MM.1S (cell line): ENCODE measurements at regions not wholly inside any gene's neighbourhood (a gene's known extent, or its start where the extent isn't known, plus 50 kb on each side); places are given as distances from the start of the nearest gene placed in this dataset.

ENCODE experiments used
- DNase-seq: peaks from one replicate; pipeline ENCODE4 v3.0.0-alpha.2; 2015
- H2AFZ ChIP-seq: fragments of 300-600 bp; sonication (generic); 2 replicates; pipeline ENCODE4 v1.6.0; 2016; ENCODE audit warnings: antibody characterized with exemption, low read length
- H3F3A ChIP-seq: fragments of 300-600 bp; sonication (generic); 2 replicates; pipeline ENCODE4 v1.6.1; 2016; ENCODE audit warnings: mild to moderate bottlenecking, antibody characterized with exemption, low read length, moderate library complexity, mixed read lengths; ENCODE audit not compliant: insufficient read depth
- H3K27ac ChIP-seq: fragments of 300-600 bp; sonication (generic); 2 replicates; pipeline ENCODE4 v1.5.1; 2016; ENCODE audit warnings: mild to moderate bottlenecking, low read length
- H3K27me3 ChIP-seq: fragments of 300-600 bp; sonication (generic); replicated peaks from 2 replicates; pipeline ENCODE4 v1.6.0; 2016; ENCODE audit warnings: low read length; ENCODE audit not compliant: insufficient read depth
- H3K36me3 ChIP-seq: fragments of 300-600 bp; sonication (generic); replicated peaks from 2 replicates; pipeline ENCODE4 v1.6.1; 2016; ENCODE audit warnings: mild to moderate bottlenecking, low read length, mixed read lengths; ENCODE audit not compliant: insufficient read depth
- H3K4me1 ChIP-seq: fragments of 300-600 bp; sonication (generic); 2 replicates; pipeline ENCODE4 v1.6.1; 2016; ENCODE audit warnings: low read length, mixed read lengths
- H3K4me2 ChIP-seq: fragments of 300-600 bp; sonication (generic); 2 replicates; pipeline ENCODE4 v1.6.0; 2016; ENCODE audit warnings: low read depth, low read length
- H3K4me3 ChIP-seq: fragments of 300-600 bp; sonication (generic); 2 replicates; pipeline ENCODE4 v1.5.1; 2016; ENCODE audit warnings: low read length, mixed read lengths
- H3K79me2 ChIP-seq: fragments of 300-600 bp; sonication (generic); 2 replicates; pipeline ENCODE4 v1.6.1; 2016; ENCODE audit warnings: mixed run types, low read length, mixed read lengths
- H3K9ac ChIP-seq: fragments of 300-600 bp; sonication (generic); 2 replicates; pipeline ENCODE4 v1.6.1; 2016; ENCODE audit warnings: low read length, mixed read lengths
- H3K9me2 ChIP-seq: fragments of 300-600 bp; sonication (generic); replicated peaks from 2 replicates; pipeline ENCODE4 v1.6.1; 2016; ENCODE audit warnings: mild to moderate bottlenecking, low read length, mixed read lengths; ENCODE audit not compliant: insufficient read depth
- H3K9me3 ChIP-seq: fragments of 300-600 bp; sonication (generic); replicated peaks from 2 replicates; pipeline ENCODE4 v1.6.1; 2016; ENCODE audit warnings: mild to moderate bottlenecking, low read length, mixed read lengths; ENCODE audit not compliant: insufficient read depth
- H4K20me1 ChIP-seq: fragments of 300-600 bp; sonication (generic); 2 replicates; pipeline ENCODE4 v1.6.1; 2016; ENCODE audit warnings: mild to moderate bottlenecking, low read length, moderate library complexity, mixed read lengths; ENCODE audit not compliant: insufficient read depth
- EZH2 ChIP-seq: fragments of 300-600 bp; sonication (generic); optimal IDR thresholded peaks from 2 replicates; pipeline ENCODE3; 2017; ENCODE audit warnings: low read depth, mild to moderate bottlenecking, antibody characterized with exemption, low read length, mixed read lengths
- EZH2phosphoT487 ChIP-seq: fragments of 300-600 bp; sonication (generic); IDR thresholded peaks from 2 replicates; pipeline ENCODE4 v1.6.1; 2018; ENCODE audit warnings: antibody characterized with exemption, low read length
- TF ChIP-seq, protein P1 (sequence below): fragments of 300-600 bp; sonication (generic); IDR thresholded peaks from 2 replicates; pipeline ENCODE4 v1.5.1; 2016; ENCODE audit warnings: antibody characterized with exemption, low read length, mixed read lengths

DNA sequence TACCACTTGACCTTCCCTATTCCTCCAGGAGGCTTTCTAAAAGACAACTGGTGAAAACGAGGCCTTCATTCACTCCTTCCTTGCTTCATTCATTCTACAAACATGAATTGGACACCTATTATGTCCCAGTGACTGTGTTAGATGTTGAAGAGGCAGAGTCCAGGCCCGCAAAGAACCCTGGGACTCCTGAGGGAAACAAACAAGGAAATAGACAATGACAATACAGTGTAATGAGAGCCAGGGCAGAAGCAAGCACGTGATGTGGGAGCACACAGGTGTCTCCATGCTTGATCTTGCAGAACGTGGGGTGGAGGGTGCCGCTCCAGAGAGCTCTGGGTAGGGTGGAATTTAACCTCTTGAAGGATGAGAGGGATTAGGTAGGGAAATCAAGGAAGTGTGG is 137.6 kb upstream of the KLF3 start:
- TF ChIP-seq EZH2phosphoT487 (no peak), EZH2 (no peak)
- TF ChIP-seq, protein P1, sequence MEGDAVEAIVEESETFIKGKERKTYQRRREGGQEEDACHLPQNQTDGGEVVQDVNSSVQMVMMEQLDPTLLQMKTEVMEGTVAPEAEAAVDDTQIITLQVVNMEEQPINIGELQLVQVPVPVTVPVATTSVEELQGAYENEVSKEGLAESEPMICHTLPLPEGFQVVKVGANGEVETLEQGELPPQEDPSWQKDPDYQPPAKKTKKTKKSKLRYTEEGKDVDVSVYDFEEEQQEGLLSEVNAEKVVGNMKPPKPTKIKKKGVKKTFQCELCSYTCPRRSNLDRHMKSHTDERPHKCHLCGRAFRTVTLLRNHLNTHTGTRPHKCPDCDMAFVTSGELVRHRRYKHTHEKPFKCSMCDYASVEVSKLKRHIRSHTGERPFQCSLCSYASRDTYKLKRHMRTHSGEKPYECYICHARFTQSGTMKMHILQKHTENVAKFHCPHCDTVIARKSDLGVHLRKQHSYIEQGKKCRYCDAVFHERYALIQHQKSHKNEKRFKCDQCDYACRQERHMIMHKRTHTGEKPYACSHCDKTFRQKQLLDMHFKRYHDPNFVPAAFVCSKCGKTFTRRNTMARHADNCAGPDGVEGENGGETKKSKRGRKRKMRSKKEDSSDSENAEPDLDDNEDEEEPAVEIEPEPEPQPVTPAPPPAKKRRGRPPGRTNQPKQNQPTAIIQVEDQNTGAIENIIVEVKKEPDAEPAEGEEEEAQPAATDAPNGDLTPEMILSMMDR = no peak
- no peak overlapping the region for H3K27ac ChIP-seq
- no peaks in the 10 kb centered on the region for H3K36me3 ChIP-seq
- H3K4me3 ChIP-seq = no peak overlapping the region
- H3K9me2 ChIP-seq = no peaks in the 10 kb centered on the region
- H3F3A ChIP-seq = peaks cover 9% of the 10 kb centered on the region; the same call in 1 of the 2 replicates
- DNase-seq = no peak
- H4K20me1 ChIP-seq = no peaks in the 10 kb centered on the region
- H2AFZ ChIP-seq = no peak overlapping the region
- H3K9ac ChIP-seq = no peak overlapping the region
- no peaks in the 10 kb centered on the region for H3K79me2 ChIP-seq
- no peak overlapping the region for H3K4me2 ChIP-seq
- H3K4me1 ChIP-seq = peaks cover 12% of the 10 kb centered on the region; the same call in 1 of the 2 replicates
- no peaks in the 10 kb centered on the region for H3K9me3 ChIP-seq
- peaks cover 29% of the 10 kb centered on the region; the same call in 1 of the 2 replicates for H3K27me3 ChIP-seq

- H3K27me3 ChIP-seq = peaks cover 18% of the 10 kb centered on the region; the same call in 1 of the 2 replicates
- H3F3A ChIP-seq = no peaks in the 10 kb centered on the region
- 0 out of 2 replicates have a peak, but pooled peaks cover 7% of the 10 kb centered on the region for H3K4me1 ChIP-seq
- no peak overlapping the region for H3K9ac ChIP-seq
- no peak overlapping the region for H3K4me2 ChIP-seq
- H3K27ac ChIP-seq = no peak overlapping the region
- no peak overlapping the region for H3K4me3 ChIP-seq
- H3K9me3 ChIP-seq = no peaks in the 10 kb centered on the region
- no peak for TF ChIP-seq EZH2
- TF ChIP-seq EZH2phosphoT487 = no peak
- TF ChIP-seq, protein P1 = no peak
- H3K9me2 ChIP-seq = no peaks in the 10 kb centered on the region
- no peak for DNase-seq
- H3K79me2 ChIP-seq = no peaks in the 10 kb centered on the region
- no peak overlapping the region for H2AFZ ChIP-seq
- H4K20me1 ChIP-seq = no peaks in the 10 kb centered on the region
- no peaks in the 10 kb centered on the region for H3K36me3 ChIP-seq
These were observed 134.5 kb upstream of the KLF3 start for GRCh38 chr4:38529189-38530115.

- H4K20me1 ChIP-seq = no peaks in the 10 kb centered on the region
- DNase-seq = no peak
- H3F3A ChIP-seq = no peaks in the 10 kb centered on the region
- no peaks in the 10 kb centered on the region for H3K9me3 ChIP-seq
- H3K9me2 ChIP-seq = no peaks in the 10 kb centered on the region
- H3K36me3 ChIP-seq = no peaks in the 10 kb centered on the region
- no peak overlapping the region for H3K4me2 ChIP-seq
- no peak overlapping the region for H3K4me3 ChIP-seq
- no peaks in the 10 kb centered on the region for H3K79me2 ChIP-seq
- H3K27ac ChIP-seq = no peak overlapping the region
- no peak overlapping the region for H2AFZ ChIP-seq
- TF ChIP-seq EZH2 (no peak), EZH2phosphoT487 (no peak)
- TF ChIP-seq, protein P1 = no peak
- 0 out of 2 replicates have a peak, but pooled peaks cover 7% of the 10 kb centered on the region for H3K4me1 ChIP-seq
- peaks cover 10% of the 10 kb centered on the region; the same call in 1 of the 2 replicates for H3K27me3 ChIP-seq
- H3K9ac ChIP-seq = no peak overlapping the region
These were observed 133.5 kb upstream of the KLF3 start for GRCh38 chr4:38530486-38530885.
